OCI-LY7 (cell line): ENCODE measurements at regions not wholly inside any gene's neighbourhood (a gene's known extent, or its start where the extent isn't known, plus 50 kb on each side); places are given as distances from the start of the nearest gene placed in this dataset.

ENCODE experiments used
- BruUV-seq: library from RNA; stranded (reverse); fragments of 400-500 nt; replicated peaks from 2 replicates; lab custom pipeline; 2021; lab: Mats Ljungman, UMichigan
- CTCF ChIA-PET: fragments of 300-600 bp; sonication (Branson Sonifier 250); formaldehyde crosslinking; loops from one replicate; lab custom pipeline; 2022; ENCODE audit warnings: antibody characterized with exemption; ENCODE audit not compliant: unreplicated experiment; lab: Charles Lee
- POLR2A ChIA-PET: fragments of 300-600 bp; sonication (Branson Sonifier 250); formaldehyde crosslinking; loops from one replicate; lab custom pipeline; 2022; ENCODE audit warnings: antibody characterized with exemption; lab: Charles Lee
- DNase-seq: peaks from one replicate; pipeline ENCODE4 v3.0.0-alpha.2; 2015; ENCODE audit warnings: low spot score
- H2AFZ ChIP-seq: fragments of 200-600 bp; sonication (generic), shearing (Covaris generic); 2 replicates; pipeline ENCODE4 v1.6.1; 2014; ENCODE audit warnings: mild to moderate bottlenecking, antibody characterized with exemption, low read length, moderate library complexity
- H3K27ac ChIP-seq: fragments of 200-600 bp; sonication (generic); 2 replicates; pipeline ENCODE4 v1.5.1; 2014; ENCODE audit warnings: mixed run types, low read depth, mild to moderate bottlenecking, moderate library complexity, low read length, inconsistent platforms; ENCODE audit not compliant: poor library complexity, severe bottlenecking
- H3K36me3 ChIP-seq: fragments of 200-600 bp; sonication (generic); 2 replicates; pipeline ENCODE4 v1.6.1; 2014; ENCODE audit warnings: mild to moderate bottlenecking, antibody characterized with exemption, low read length, moderate library complexity, mixed read lengths; ENCODE audit not compliant: insufficient read depth
- H3K4me1 ChIP-seq: fragments of 200-600 bp; sonication (generic); 2 replicates; pipeline ENCODE4 v1.5.1; 2014; ENCODE audit warnings: mild to moderate bottlenecking, low read length; ENCODE audit not compliant: insufficient read depth, poor library complexity, severe bottlenecking
- H3K4me2 ChIP-seq: fragments of 200-600 bp; sonication (generic); 2 replicates; pipeline ENCODE4 v1.6.1; 2014; ENCODE audit warnings: mild to moderate bottlenecking, low read length
- H3K4me3 ChIP-seq: fragments of 200-600 bp; sonication (generic); 2 replicates; pipeline ENCODE4 v1.5.1; 2014; ENCODE audit warnings: mild to moderate bottlenecking, low read depth, low read length; ENCODE audit not compliant: poor library complexity, severe bottlenecking
- H3K79me2 ChIP-seq: fragments of 200-600 bp; sonication (generic); 2 replicates; pipeline ENCODE4 v1.6.1; 2016; ENCODE audit warnings: low read depth, mild to moderate bottlenecking, low read length, moderate library complexity, mixed read lengths; ENCODE audit not compliant: insufficient read depth
- H3K9me2 ChIP-seq: fragments of 200-600 bp; sonication (generic); 2 replicates; pipeline ENCODE4 v1.6.1; 2016; ENCODE audit warnings: mild to moderate bottlenecking, low read length, mixed read lengths; ENCODE audit not compliant: insufficient read depth
- H3K9me3 ChIP-seq: fragments of 200-600 bp; sonication (generic); 2 replicates; pipeline ENCODE4 v1.6.1; 2014; ENCODE audit warnings: mild to moderate bottlenecking, mixed run types, low read length, mixed read lengths
- H4K20me1 ChIP-seq: fragments of 200-600 bp; sonication (generic); 2 replicates; pipeline ENCODE4 v1.6.1; 2014; ENCODE audit warnings: mild to moderate bottlenecking, antibody characterized with exemption, low read length, moderate library complexity, mixed read lengths; ENCODE audit not compliant: insufficient read depth
- CTCF ChIP-seq: fragments of 200-600 bp; sonication (generic); conservative IDR thresholded peaks from 2 replicates; pipeline ENCODE4 v1.5.1; 2014; ENCODE audit warnings: mild to moderate bottlenecking, antibody characterized with exemption, low read length, moderate library complexity, mixed read lengths
- EZH2phosphoT487 ChIP-seq: fragments of 200-600 bp; sonication (generic); IDR thresholded peaks from 2 replicates; pipeline ENCODE4 v1.6.1; 2018; ENCODE audit warnings: low read depth, borderline replicate concordance, mild to moderate bottlenecking, mixed run types, antibody characterized with exemption, low read length, moderate library complexity, mixed read lengths
- intact Hi-C: fragments of 100-400 bp; cut with micrococcal nuclease; formaldehyde crosslinking; loops from one replicate; pipeline ENCODE4 v1.10.0; 2022; ENCODE audit not compliant: unreplicated experiment

- TF ChIP-seq CTCF (no peak), EZH2phosphoT487 (no peak)
- H3K4me2 ChIP-seq, result no peak overlapping the region
- intact Hi-C loops, result no loop called here
- ChIA-PET CTCF (no interaction called here), POLR2A (no interaction called here)
- no peaks in the 10 kb centered on the region for H3K9me3 ChIP-seq
- no peaks in the 10 kb centered on the region for H4K20me1 ChIP-seq
- no peak overlapping the region for H3K4me3 ChIP-seq
- no peak overlapping the region for H2AFZ ChIP-seq
- no peaks in the 10 kb centered on the region for H3K9me2 ChIP-seq
- no peaks in the 10 kb centered on the region for H3K36me3 ChIP-seq
- H3K79me2 ChIP-seq, result no peaks in the 10 kb centered on the region
- H3K27ac ChIP-seq, result no peak overlapping the region
- H3K4me1 ChIP-seq, result no peaks in the 10 kb centered on the region
- BruUV-seq, result no TSS peak
- DNase-seq, result no peak
Observed at GRCh38 chrX:115413246-115413878, 123.8 kb downstream of the LUZP4 start.

GRCh38 chrX:115419069-115419468 is 129.6 kb downstream of the LUZP4 start:
- intact Hi-C loops, result no loop called here
- ChIA-PET POLR2A (no interaction called here), CTCF (no interaction called here)
- no peak overlapping the region for H2AFZ ChIP-seq
- no peak for DNase-seq
- H3K4me2 ChIP-seq, result no peak overlapping the region
- no peak overlapping the region for H3K27ac ChIP-seq
- no peak overlapping the region for H3K4me3 ChIP-seq
- H3K9me2 ChIP-seq, result no peaks in the 10 kb centered on the region
- TF ChIP-seq CTCF (no peak), EZH2phosphoT487 (no peak)
- H3K4me1 ChIP-seq, result no peaks in the 10 kb centered on the region
- no peaks in the 10 kb centered on the region for H3K9me3 ChIP-seq
- no TSS peak for BruUV-seq
- no peaks in the 10 kb centered on the region for H4K20me1 ChIP-seq
- no peaks in the 10 kb centered on the region for H3K36me3 ChIP-seq
- H3K79me2 ChIP-seq, result no peaks in the 10 kb centered on the region

- intact Hi-C loops, result no loop called here
- no peak for DNase-seq
- Histone ChIP-seq H3K9me2 (no peaks in the 10 kb centered on the region), H4K20me1 (no peaks in the 10 kb centered on the region), H2AFZ (no peak overlapping the region), H3K4me3 (no peak overlapping the region), H3K4me2 (no peak overlapping the region), H3K4me1 (no peaks in the 10 kb centered on the region), H3K27ac (no peak overlapping the region), H3K36me3 (no peaks in the 10 kb centered on the region), H3K79me2 (no peaks in the 10 kb centered on the region), H3K9me3 (no peaks in the 10 kb centered on the region)
- no TSS peak for BruUV-seq
- TF ChIP-seq EZH2phosphoT487 (no peak), CTCF (no peak)
- POLR2A ChIA-PET, result no interaction called here
- CTCF ChIA-PET, result no interaction called here
Observed at GRCh38 chrX:115423086-115423485, 133.6 kb downstream of the LUZP4 start.
